Caco-2 (cell line): ENCODE measurements at regions not wholly inside any gene's neighbourhood (a gene's known extent, or its start where the extent isn't known, plus 50 kb on each side); places are given as distances from the start of the nearest gene placed in this dataset.

Experiments used
- BruUV-seq: library from RNA; stranded (reverse); fragments of 400-500 nt; replicated peaks from 2 replicates; lab custom pipeline; 2021; lab: Mats Ljungman, UMichigan
- CTCF ChIA-PET: fragments of 300-600 bp; sonication (Branson Sonifier 250); formaldehyde crosslinking; loops from one replicate; lab custom pipeline; 2022; ENCODE audit warnings: antibody characterized with exemption; lab: Charles Lee
- POLR2A ChIA-PET: fragments of 300-600 bp; sonication (Branson Sonifier 250); formaldehyde crosslinking; loops from one replicate; lab custom pipeline; 2022; ENCODE audit warnings: antibody characterized with exemption; lab: Charles Lee
- DNase-seq, 2 experiments: peaks; one replicate each; pipeline versions ENCODE4 v3.0.0 to v3.0.0-alpha.2; 2020 to 2022
- H3K27me3 ChIP-seq: replicated peaks from 2 replicates; pipeline ENCODE4 v1.6.0; 2011; ENCODE audit warnings: low read length; ENCODE audit not compliant: control insufficient read depth, insufficient read depth
- H3K36me3 ChIP-seq: 2 replicates; pipeline ENCODE4 v1.5.1; 2011; ENCODE audit warnings: low read length; ENCODE audit not compliant: control insufficient read depth, insufficient read depth
- H3K4me1 ChIP-seq: fragments of 250-450 bp; sonication (Bioruptor Pico); 2 replicates; pipeline ENCODE4 v1.5.1; 2020; ENCODE audit warnings: mild to moderate bottlenecking
- H3K4me3 ChIP-seq: 2 replicates; pipeline ENCODE4 v1.5.1; 2011; ENCODE audit warnings: low read depth, mild to moderate bottlenecking, control low read depth, low read length
- H3K9me3 ChIP-seq: fragments of 250-450 bp; sonication (Bioruptor Pico); 2 replicates; pipeline ENCODE4 v1.5.1; 2020; ENCODE audit warnings: mild to moderate bottlenecking, moderate library complexity
- H3K27ac Mint-ChIP-seq: one replicate; pipeline ENCODE4 v1.8.0; 2022; ENCODE audit warnings: mixed read lengths; ENCODE audit not compliant: unreplicated experiment
- H3K27me3 Mint-ChIP-seq: one replicate; pipeline ENCODE4 v1.8.0; 2022; ENCODE audit warnings: mixed read lengths; ENCODE audit not compliant: insufficient read depth, unreplicated experiment
- H3K36me3 Mint-ChIP-seq: one replicate; pipeline ENCODE4 v1.8.0; 2022; ENCODE audit warnings: mild to moderate bottlenecking, mixed read lengths; ENCODE audit not compliant: insufficient read depth, unreplicated experiment
- H3K4me1 Mint-ChIP-seq: one replicate; pipeline ENCODE4 v1.8.0; 2022; ENCODE audit warnings: low read depth, mixed read lengths; ENCODE audit not compliant: unreplicated experiment
- H3K4me3 Mint-ChIP-seq: one replicate; pipeline ENCODE4 v1.8.0; 2022; ENCODE audit warnings: mild to moderate bottlenecking, moderate library complexity, mixed read lengths; ENCODE audit not compliant: unreplicated experiment
- H3K9me3 Mint-ChIP-seq: one replicate; pipeline ENCODE4 v1.8.0; 2022; ENCODE audit warnings: mixed read lengths; ENCODE audit not compliant: unreplicated experiment
- CTCF ChIP-seq, 2 experiments: fragments of 200-600 bp in 1 of 2; IDR thresholded peaks; 1 replicate in 1 of 2; 2 replicates in 1 of 2; pipeline versions ENCODE4 v1.5.1 to v1.8.0; 2011 to 2022; ENCODE audit warnings: antibody characterized with exemption in 1 of 2, control low read depth in 1 of 2, inconsistent platforms in 1 of 2, low read depth in 1 of 2, low read length in 1 of 2, mild to moderate bottlenecking in 1 of 2, moderate library complexity in 1 of 2; ENCODE audit not compliant: insufficient read depth in 1 of 2, severe bottlenecking in 1 of 2, unreplicated experiment in 1 of 2
- intact Hi-C: fragments of 100-400 bp; cut with micrococcal nuclease; formaldehyde crosslinking; loops from one replicate; pipeline ENCODE4 v1.10.0; 2022; ENCODE audit not compliant: unreplicated experiment

- peaks cover 11% of the 10 kb centered on the region for H3K9me3 Mint-ChIP-seq
- peaks cover 15% of the 10 kb centered on the region for H3K27me3 Mint-ChIP-seq
- no peak overlapping the region for H3K4me3 Mint-ChIP-seq
- no peak overlapping the region for H3K27ac Mint-ChIP-seq
- ChIA-PET POLR2A (no interaction called here), CTCF (no interaction called here)
- H3K4me1 Mint-ChIP-seq, result no peaks in the 10 kb centered on the region
- intact Hi-C loops, result no loop called here
- no TSS peak for BruUV-seq
- no peak for TF ChIP-seq CTCF (IDR thresholded peaks at IDR 0.05; ENCODE audit: insufficient read depth in 1 of 2, low read depth in 1 of 2, low read length in 1 of 2, severe bottlenecking in 1 of 2, unreplicated experiment in 1 of 2)
- Histone ChIP-seq H3K4me1 (no peaks in the 10 kb centered on the region), H3K9me3 (no peaks in the 10 kb centered on the region), H3K27me3 (no peaks in the 10 kb centered on the region), H3K4me3 (no peak overlapping the region), H3K36me3 (no peaks in the 10 kb centered on the region)
- no peak for DNase-seq
- H3K36me3 Mint-ChIP-seq, result no peaks in the 10 kb centered on the region
Measured at GRCh38 chr2:819121-819520, 131.5 kb upstream of the SNTG2 start.

GRCh38 chr2:817336-818015 lies 133.2 kb upstream of the SNTG2 start:
- Histone ChIP-seq H3K36me3 (no peaks in the 10 kb centered on the region), H3K27me3 (no peaks in the 10 kb centered on the region), H3K4me1 (no peaks in the 10 kb centered on the region), H3K4me3 (no peak overlapping the region), H3K9me3 (no peaks in the 10 kb centered on the region)
- ChIA-PET CTCF (no interaction called here), POLR2A (no interaction called here)
- no peak for TF ChIP-seq CTCF (IDR thresholded peaks at IDR 0.05; ENCODE audit: insufficient read depth in 1 of 2, low read depth in 1 of 2, low read length in 1 of 2, severe bottlenecking in 1 of 2, unreplicated experiment in 1 of 2)
- BruUV-seq, result no TSS peak
- H3K36me3 Mint-ChIP-seq, result no peaks in the 10 kb centered on the region
- no peak overlapping the region for H3K4me3 Mint-ChIP-seq
- H3K4me1 Mint-ChIP-seq, result no peaks in the 10 kb centered on the region
- H3K27me3 Mint-ChIP-seq, result peaks cover 15% of the 10 kb centered on the region
- intact Hi-C loops, result no loop called here
- DNase-seq, result no peak
- H3K9me3 Mint-ChIP-seq, result peaks cover 11% of the 10 kb centered on the region
- H3K27ac Mint-ChIP-seq, result no peak overlapping the region

- POLR2A ChIA-PET, result no interaction called here
Measured at GRCh38 chr2:816278-816677, 134.4 kb upstream of the SNTG2 start.

More at GRCh38 chr2:816278-816677, 134.4 kb upstream of the SNTG2 start:
- Histone ChIP-seq H3K4me1 (no peaks in the 10 kb centered on the region), H3K36me3 (no peaks in the 10 kb centered on the region), H3K27me3 (no peaks in the 10 kb centered on the region), H3K9me3 (no peaks in the 10 kb centered on the region), H3K4me3 (no peak overlapping the region)
- Mint-ChIP-seq H3K36me3 (no peaks in the 10 kb centered on the region), H3K9me3 (peaks cover 11% of the 10 kb centered on the region), H3K4me3 (no peak overlapping the region), H3K27me3 (peaks cover 15% of the 10 kb centered on the region), H3K4me1 (no peaks in the 10 kb centered on the region), H3K27ac (no peak overlapping the region)
- BruUV-seq, result no TSS peak
- no peak for DNase-seq
- intact Hi-C loops, result no loop called here
- no peak for TF ChIP-seq CTCF (IDR thresholded peaks at IDR 0.05; ENCODE audit: insufficient read depth in 1 of 2, low read depth in 1 of 2, low read length in 1 of 2, severe bottlenecking in 1 of 2, unreplicated experiment in 1 of 2)
- CTCF ChIA-PET, result no interaction called here
